NOMO-1 (cell line): ENCODE measurements at regions not wholly inside any gene's neighbourhood (a gene's known extent, or its start where the extent isn't known, plus 50 kb on each side); places are given as distances from the start of the nearest gene placed in this dataset.

ENCODE experiments used
- DNase-seq, 2 experiments: peaks; one replicate each; lab custom pipeline; 2025; ENCODE audit not compliant: unreplicated experiment in 2 of 2; lab: John Stamatoyannopoulos, UW

- DNase-seq, result no peak
Measured at GRCh38 chr21:26412885-26413284, 160.2 kb downstream of the CYYR1 start.

- no peak for DNase-seq
Measured at GRCh38 chr21:26409735-26410134, 163.4 kb downstream of the CYYR1 start.

DNA sequence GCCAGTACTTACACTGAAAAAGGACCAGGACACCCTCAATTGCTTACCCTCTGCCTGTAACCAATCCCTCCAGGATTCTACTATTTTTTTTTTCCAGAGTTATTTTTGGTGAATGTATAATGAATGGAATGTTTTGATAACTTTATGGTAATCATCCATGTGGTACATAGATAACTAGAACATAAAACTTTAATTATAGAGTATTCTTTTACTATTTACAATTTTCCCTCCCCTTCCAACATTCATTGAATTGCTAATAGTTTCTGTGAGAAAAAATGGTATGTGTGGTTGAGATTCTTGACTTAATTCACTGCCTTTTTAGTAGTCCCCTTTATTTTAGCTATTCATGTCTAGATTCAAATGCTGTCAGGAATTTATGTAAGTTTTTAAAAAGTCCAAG lies 164.6 kb downstream of the CYYR1 start:
- no peak for DNase-seq

- DNase-seq, result no peak
Measured at GRCh38 chr21:26406526-26406925, 166.6 kb downstream of the CYYR1 start.

DNA sequence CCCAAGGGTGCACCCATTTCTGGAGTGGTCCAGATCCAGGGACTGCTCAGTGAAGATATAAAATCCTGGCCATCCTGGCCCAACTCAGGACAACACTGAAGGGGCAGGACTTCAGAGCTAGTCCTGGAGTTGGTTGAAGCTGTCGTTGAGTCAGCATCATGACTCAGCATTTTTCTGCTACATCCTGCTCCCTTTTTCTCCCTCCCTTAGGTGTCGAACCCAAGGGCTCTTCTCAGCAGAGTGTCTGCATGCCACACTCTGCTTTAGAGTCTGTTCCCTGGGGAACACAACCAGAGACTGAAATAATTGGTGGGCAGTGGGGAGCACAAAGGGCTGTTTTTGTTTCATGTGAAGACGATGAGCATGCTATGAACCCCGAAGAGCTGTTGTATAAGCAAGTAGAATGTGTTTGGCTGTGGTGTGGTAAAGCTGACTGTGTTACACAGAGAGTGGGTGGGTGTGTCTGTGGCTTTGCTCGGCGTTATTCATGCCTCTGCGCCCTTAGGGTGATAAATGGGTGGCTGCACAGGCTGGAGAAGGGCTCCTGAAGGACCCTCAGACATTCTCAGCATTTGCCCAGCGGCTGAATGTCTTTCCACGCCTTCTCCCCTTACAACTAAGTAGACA lies 167.2 kb downstream of the CYYR1 start:
- DNase-seq, result peak in 1 of 2 experiments; percentile 5

DNA sequence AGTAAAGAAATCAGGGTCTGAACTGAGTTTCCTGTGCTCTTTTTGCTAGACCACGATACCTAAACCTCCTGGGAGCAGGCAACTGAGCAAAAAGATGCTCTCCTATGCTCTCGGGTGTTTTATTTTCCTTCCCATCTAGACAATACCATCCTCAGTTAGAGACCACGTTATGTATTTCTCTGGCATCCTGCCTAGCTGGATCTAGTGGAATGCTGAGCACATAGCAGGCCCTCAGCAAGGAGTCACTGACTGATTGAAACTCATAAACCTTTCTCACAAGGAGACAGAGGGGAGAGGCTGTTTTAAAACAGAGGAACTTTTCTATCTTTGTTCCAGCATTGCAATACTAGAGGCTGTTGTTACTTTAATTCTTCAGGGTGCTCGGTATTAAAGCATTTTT lies 168.0 kb downstream of the CYYR1 start:
- DNase-seq, result no peak

DNA sequence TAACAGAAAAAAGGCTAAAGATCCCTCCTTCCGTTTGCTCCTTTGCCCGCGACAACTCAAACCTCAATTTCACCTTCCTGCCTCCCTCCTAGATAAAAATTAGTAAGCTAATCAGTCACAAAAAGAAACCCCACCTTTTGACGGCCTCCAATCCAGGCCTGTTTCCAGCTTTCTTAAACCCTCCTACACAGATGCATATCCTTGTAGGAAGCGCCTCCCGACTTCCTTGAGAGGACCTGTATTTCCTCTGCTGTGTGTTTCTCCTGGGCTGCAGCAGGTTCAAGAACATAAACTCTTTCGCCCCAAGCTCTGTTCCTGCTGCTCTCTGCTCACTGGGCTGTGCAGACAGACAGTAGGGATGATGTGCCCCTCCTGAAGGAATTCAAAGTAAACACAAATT lies 168.8 kb downstream of the CYYR1 start:
- no peak for DNase-seq

DNA sequence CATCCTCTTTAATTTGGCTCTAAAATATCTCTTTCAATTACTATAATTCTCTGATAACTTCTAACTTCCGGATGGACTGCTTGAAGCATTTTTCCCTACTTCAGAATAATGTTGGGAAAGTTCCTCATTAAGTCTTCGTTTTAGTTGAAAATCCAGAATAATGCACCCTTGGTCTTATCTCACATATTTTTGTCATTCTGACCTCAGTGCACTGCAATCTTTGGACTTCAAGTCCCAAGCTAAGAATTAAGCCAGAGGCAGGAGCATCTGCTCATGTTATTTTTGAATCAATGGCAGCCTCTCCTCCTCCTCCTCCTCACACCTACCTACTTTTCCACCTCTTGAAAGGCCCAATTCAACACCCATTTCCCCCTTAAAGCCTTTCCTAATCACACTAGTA lies 169.8 kb downstream of the CYYR1 start:
- no peak for DNase-seq

DNA sequence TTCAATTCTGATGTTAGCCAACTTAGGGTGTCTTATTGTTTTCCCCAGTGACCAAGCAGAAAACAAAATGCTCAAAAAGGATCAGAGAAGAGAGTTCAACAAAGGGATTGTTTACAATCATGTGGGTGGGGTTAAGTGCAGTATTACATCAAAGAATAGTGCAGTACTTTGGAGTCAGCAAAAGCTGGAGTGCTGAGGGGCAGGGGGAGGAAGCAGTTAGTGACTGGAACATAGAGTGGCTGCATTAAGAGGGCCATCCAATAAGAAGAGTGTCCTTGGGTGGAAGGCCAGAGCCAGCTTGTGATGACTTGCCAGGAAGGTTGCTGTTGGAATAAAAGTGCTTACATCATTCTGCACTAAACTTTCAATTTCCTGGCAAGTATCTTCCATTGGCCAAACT lies 175.5 kb downstream of the CYYR1 start:
- no peak for DNase-seq

GRCh38 chr21:26394341-26394740 lies 178.7 kb downstream of the CYYR1 start:
- DNase-seq, result no peak

DNA sequence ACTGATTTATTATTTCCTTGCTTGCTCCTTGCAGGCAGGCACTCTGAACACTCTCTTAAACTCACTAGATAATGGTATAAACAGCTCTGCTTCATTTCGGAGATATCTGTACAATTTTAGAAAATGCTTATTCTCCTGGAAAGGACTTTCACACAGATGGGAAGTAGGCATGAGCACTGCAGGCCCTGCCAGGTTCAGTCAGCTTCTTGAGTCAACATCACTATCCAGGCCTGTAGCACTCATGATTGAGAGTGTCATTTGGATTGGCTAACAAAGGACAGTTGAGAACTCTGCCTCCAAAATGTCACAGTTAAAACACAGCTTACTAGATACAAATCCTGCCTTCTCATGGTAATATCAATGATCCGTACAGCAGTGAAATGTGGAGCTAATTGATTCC lies 181.9 kb downstream of the CYYR1 start:
- DNase-seq, result no peak

GRCh38 chr21:26389971-26390641 lies 183.0 kb downstream of the CYYR1 start:
- peak; percentile 72 to 86 for DNase-seq

- DNase-seq, result no peak
Measured at GRCh38 chr21:26388731-26389231, 184.3 kb downstream of the CYYR1 start.

GRCh38 chr21:26385721-26386120 lies 187.4 kb downstream of the CYYR1 start:
- peak; percentile 89 to 90 for DNase-seq

DNA sequence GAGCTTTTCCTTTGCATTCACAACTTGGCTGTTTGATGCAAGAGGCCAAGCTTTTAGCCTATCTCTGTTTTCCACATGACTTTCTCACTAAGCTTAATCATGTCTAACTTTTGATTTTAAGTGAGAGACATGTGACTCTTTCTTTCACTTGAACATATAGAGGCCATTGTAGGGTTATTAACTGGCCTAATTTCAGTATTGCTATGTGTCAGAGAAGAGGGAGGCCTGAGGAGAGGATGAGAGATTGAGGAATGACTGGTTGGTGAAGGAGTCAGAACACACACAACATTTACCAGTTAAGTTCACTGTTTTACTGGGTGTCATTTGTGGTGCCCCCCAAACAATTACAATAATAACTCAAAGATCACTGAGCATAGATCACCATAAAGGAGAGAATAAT lies 193.5 kb downstream of the CYYR1 start:
- no peak for DNase-seq

DNA sequence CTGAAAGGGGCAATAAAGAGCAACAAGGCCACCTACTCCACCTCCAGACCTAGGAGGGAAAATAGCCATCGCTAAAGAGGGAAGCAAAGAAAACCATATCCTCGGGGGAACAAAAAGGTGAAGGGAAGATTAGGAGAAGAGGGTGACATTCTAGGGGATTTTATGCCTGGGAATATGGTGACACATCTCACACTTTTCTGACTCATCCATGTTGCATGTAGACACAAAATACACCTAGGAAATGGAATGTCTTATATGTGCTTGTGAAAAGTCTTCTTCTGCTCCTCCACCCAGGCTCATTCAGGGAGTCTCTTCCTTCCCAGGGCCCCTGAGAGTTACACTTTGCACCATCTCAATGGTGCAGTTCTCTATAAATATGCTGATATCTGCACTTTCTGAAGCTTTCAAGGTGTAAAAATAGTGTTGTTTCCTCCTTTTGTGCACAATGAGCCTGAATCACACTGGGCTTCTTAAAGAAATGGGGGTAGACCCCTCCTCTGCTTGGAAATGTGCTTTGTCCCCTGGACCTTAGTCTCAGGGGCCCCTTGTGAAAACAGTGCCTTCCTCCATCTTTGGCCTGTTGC lies 195.9 kb downstream of the CYYR1 start:
- DNase-seq, result no peak

DNA sequence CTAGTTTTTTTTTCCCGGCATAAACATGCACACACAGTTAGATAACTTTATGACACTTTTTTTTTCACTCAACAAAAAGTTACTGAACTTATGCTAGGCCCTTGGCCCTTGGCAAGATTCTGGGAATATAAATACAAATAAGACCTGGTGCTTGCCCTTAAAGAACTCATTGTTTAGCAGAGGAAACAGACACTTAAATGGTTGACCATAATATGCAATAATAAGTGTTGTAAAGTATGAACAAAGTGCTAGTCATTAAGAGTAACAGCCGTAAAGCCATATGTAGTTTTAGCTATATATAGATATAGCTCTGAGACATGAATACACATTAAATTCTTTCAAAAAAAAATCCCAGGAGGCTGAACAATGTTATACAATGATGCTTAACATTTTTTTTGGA lies 198.3 kb downstream of the CYYR1 start:
- no peak for DNase-seq

- DNase-seq, result no peak
Measured at GRCh38 chr21:26368591-26369320, 198.2 kb upstream of the APP start.

- no peak for DNase-seq
Measured at GRCh38 chr21:26366781-26367180, 196.2 kb upstream of the APP start.

GRCh38 chr21:26365849-26366248 lies 195.3 kb upstream of the APP start:
- no peak for DNase-seq

GRCh38 chr21:26351661-26352060 lies 181.1 kb upstream of the APP start:
- no peak for DNase-seq

GRCh38 chr21:26332867-26333266 lies 162.3 kb upstream of the APP start:
- DNase-seq, result no peak
